ENCODE measurements at regions not wholly inside any gene's neighbourhood (a gene's known extent, or its start where the extent isn't known, plus 50 kb on each side); places are given as distances from the start of the nearest gene placed in this dataset.

GRCh38 chr10:61176424-61176823 lies 232.4 kb upstream of the RHOBTB1 start:
- TF ChIP-seq POLR2A (IDR thresholded peaks at IDR 0.05) (no peak), CTCF (IDR thresholded peaks at IDR 0.05) (no peak)

Measured in prostate gland (tissue), 2 donors.